ENCODE measurements at regions not wholly inside any gene's neighbourhood (a gene's known extent, or its start where the extent isn't known, plus 50 kb on each side); places are given as distances from the start of the nearest gene placed in this dataset.

DNA sequence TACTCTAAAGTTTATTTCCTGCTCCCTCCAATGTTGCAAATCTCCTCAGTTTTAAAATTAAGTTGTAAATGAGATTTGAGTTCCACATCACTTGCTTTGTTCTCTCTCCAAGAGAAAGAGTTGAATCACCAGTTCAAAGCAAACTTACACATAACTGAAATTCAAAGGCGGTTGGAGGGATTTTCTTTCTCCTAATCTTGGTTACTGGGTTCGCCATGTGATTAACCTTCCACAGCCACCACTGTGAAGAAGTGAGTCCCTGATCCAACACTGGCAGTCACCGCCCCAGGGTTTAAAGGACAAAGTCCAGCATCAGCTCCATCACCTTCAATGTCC, 247.1 kb downstream of the MYCN start:
- no peaks in the 10 kb centered on the region for H3K27me3 ChIP-seq (replicated peaks in 2 of 5; ENCODE audit: control insufficient read depth in 4 of 5, insufficient read depth in 5 of 5, low read length in 4 of 5)
- no peak overlapping the region for H3K4me3 ChIP-seq (ENCODE audit: control insufficient read depth in 1 of 7, extremely low read depth in 1 of 7, insufficient read depth in 4 of 7, low read depth in 2 of 7, low read length in 6 of 7)
- no peaks in the 10 kb centered on the region for H3K9me3 ChIP-seq (ENCODE audit: control extremely low read depth in 1 of 5, control insufficient read depth in 4 of 5, insufficient read depth in 2 of 5, low read depth in 1 of 5, low read length in 4 of 5)
- H3K36me3 ChIP-seq (ENCODE audit: control insufficient read depth in 4 of 4, insufficient read depth in 4 of 4, low read length in 3 of 4) = no peaks in the 10 kb centered on the region
- ChIA-PET CTCF (no interaction called here), POLR2A (no interaction called here)
- no peak for DNase-seq
- H3K4me1 ChIP-seq (ENCODE audit: control extremely low read depth in 1 of 4, control insufficient read depth in 4 of 4, insufficient read depth in 4 of 4, low read length in 3 of 4) = no peaks in the 10 kb centered on the region
- no peak overlapping the region for H3K27ac ChIP-seq (ENCODE audit: insufficient read depth in 1 of 2, low read depth in 1 of 2, low read length in 2 of 2, poor library complexity in 1 of 2, severe bottlenecking in 2 of 2)
- 100% methylated on average over 2 of the region's 3 CpGs for WGBS (ENCODE audit: insufficient coverage)

DNA sequence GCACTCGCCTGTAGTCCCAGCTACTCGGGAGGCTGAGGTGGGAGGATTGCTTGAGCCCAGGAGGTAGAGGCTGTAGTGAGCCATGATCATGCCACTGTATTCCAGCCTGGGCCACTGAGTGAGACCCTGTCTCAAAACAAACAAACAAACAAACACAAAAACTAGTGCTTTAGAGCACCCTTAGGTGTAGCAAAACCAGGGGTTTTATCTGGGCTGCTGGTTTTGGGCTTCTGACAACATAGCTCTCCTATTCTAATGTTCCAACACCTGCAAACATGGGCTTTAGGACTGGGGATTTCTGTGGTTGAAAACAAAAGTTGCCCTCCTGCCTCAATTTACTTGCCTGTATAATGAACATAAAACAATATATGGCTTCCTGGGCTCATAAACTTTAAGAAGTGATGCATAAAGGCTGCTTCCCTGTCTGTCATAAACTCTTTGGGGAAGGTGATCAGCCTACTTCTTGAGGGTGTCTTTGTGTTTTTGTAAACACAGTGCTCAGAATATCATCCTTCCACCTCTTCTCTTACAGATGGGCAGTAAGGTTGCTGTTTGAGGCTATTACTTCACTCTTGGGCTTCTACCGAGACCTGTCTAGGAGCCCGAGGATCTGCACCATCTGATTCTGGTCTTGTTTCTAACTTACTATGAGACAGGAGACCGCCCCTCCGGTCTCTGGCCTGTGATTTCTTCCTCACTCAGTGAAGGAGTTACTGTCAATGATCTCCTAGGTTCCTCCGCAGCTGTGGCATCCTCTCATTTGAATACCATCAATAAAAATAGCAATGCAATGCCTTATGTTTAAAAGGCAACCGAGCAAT, 246.5 kb downstream of the MYCN start:
- 96% methylated on average over 6 of the region's 8 CpGs for WGBS (ENCODE audit: insufficient coverage)
- Histone ChIP-seq H3K4me3 (ENCODE audit: control insufficient read depth in 1 of 7, extremely low read depth in 1 of 7, insufficient read depth in 4 of 7, low read depth in 2 of 7, low read length in 6 of 7) (no peak overlapping the region), H3K27ac (ENCODE audit: insufficient read depth in 1 of 2, low read depth in 1 of 2, low read length in 2 of 2, poor library complexity in 1 of 2, severe bottlenecking in 2 of 2) (no peak overlapping the region), H3K27me3 (replicated peaks in 2 of 5; ENCODE audit: control insufficient read depth in 4 of 5, insufficient read depth in 5 of 5, low read length in 4 of 5) (no peaks in the 10 kb centered on the region), H3K36me3 (ENCODE audit: control insufficient read depth in 4 of 4, insufficient read depth in 4 of 4, low read length in 3 of 4) (no peaks in the 10 kb centered on the region), H3K9me3 (ENCODE audit: control extremely low read depth in 1 of 5, control insufficient read depth in 4 of 5, insufficient read depth in 2 of 5, low read depth in 1 of 5, low read length in 4 of 5) (no peaks in the 10 kb centered on the region), H3K4me1 (ENCODE audit: control extremely low read depth in 1 of 4, control insufficient read depth in 4 of 4, insufficient read depth in 4 of 4, low read length in 3 of 4) (no peaks in the 10 kb centered on the region)
- no peak for DNase-seq
- CTCF ChIA-PET = no interaction called here
- POLR2A ChIA-PET = no interaction called here

DNA sequence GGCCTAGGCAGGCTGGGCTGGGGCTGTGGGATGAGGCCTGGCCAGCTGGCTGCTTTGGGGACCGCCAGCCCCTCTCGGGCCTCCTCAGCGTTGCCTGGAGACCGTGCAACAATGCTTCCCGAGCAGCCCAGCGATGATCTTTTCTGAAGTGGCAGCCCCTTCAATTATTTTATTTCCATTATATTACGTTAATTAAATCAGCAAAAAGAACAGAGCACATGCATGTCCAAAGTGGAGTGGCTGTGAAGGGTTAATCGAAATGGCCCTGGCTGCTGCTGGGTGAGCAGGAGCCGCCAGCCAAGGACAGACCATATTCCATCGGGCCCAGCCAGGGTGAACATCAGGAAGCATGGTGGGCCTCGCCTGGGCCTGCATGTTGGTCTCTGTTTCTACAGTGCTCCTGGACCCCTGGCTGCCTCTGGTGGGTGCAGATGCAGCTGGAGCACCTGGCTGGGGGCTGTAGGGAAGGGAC, 245.5 kb downstream of the MYCN start:
- ChIA-PET POLR2A (no interaction called here), CTCF (no interaction called here)
- H3K36me3 ChIP-seq (ENCODE audit: control insufficient read depth in 4 of 4, insufficient read depth in 4 of 4, low read length in 3 of 4) = no peaks in the 10 kb centered on the region
- no peak for DNase-seq
- no peaks in the 10 kb centered on the region for H3K9me3 ChIP-seq (ENCODE audit: control extremely low read depth in 1 of 5, control insufficient read depth in 4 of 5, insufficient read depth in 2 of 5, low read depth in 1 of 5, low read length in 4 of 5)
- no peak overlapping the region for H3K27ac ChIP-seq (ENCODE audit: insufficient read depth in 1 of 2, low read depth in 1 of 2, low read length in 2 of 2, poor library complexity in 1 of 2, severe bottlenecking in 2 of 2)
- H3K27me3 ChIP-seq (replicated peaks in 2 of 5; ENCODE audit: control insufficient read depth in 4 of 5, insufficient read depth in 5 of 5, low read length in 4 of 5) = no peaks in the 10 kb centered on the region
- no peaks in the 10 kb centered on the region for H3K4me1 ChIP-seq (ENCODE audit: control extremely low read depth in 1 of 4, control insufficient read depth in 4 of 4, insufficient read depth in 4 of 4, low read length in 3 of 4)
- no peak overlapping the region for H3K4me3 ChIP-seq (ENCODE audit: control insufficient read depth in 1 of 7, extremely low read depth in 1 of 7, insufficient read depth in 4 of 7, low read depth in 2 of 7, low read length in 6 of 7)
- WGBS (ENCODE audit: insufficient coverage) = 89% methylated on average over 5 of the region's 11 CpGs

DNA sequence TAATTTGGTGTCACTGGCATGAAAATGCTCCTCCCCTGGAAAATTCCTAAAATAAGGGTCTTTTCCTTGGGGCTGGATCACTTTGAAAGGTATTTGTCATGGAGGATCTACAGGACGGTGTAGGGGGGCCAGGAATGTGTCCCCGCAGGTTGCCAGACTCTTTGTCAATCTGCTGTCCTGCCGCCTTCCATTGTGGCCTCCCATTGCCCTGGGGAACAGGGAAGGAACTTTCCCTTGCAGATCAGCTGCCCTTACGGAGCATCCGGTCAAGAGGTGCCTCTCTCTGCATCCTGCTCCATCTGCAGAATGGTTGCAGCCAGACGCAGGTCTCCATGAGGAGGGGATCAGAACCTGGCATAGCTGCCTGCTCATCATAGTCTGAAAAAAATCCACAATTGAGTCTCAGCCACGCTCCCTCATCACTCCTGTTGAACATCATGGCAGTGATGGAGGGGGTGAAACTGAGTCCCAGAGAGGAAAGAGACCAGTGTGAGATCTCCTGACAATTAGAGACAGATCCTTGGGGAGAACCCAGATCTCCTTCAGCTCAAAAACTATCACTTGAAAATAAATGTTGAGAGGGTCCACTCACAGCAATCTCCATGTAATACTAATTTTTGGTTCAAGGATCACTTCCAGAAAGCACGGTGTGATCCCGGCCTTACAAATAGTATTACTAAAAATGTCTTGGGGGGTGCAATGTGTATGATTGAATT, 244.8 kb downstream of the MYCN start:
- CTCF ChIA-PET = no interaction called here
- 96% methylated on average over 8 of the region's 9 CpGs for WGBS (ENCODE audit: insufficient coverage)

DNA sequence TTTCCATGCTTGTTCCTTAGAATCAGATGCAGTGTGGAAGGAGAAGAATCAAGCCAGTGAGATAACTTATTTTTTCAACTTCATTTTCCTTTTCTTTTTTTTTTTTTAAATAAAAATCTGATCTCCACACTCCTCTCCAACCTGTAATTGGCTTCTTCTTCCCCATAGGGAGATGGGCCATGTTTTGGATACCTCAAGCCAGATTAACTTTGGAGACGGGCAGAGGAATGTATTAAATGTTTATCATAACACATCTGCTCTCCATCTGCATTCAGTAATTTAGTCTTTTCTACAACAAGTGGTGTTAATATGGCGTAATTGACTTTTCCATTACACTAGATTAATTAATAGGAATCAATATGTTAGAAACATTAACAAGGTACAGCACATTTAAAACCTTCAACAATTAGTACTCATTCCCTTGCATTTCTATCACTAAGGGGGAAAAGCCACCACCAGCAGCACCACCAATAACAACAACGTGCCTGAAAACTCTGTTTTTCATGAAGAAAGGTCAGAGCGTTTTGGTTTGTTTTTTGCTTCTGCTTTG, 244.1 kb downstream of the MYCN start:
- H3K9me3 ChIP-seq (ENCODE audit: control extremely low read depth in 1 of 5, control insufficient read depth in 4 of 5, insufficient read depth in 2 of 5, low read depth in 1 of 5, low read length in 4 of 5) = no peaks in the 10 kb centered on the region
- no peak overlapping the region for H3K27ac ChIP-seq (ENCODE audit: insufficient read depth in 1 of 2, low read depth in 1 of 2, low read length in 2 of 2, poor library complexity in 1 of 2, severe bottlenecking in 2 of 2)
- no peaks in the 10 kb centered on the region for H3K27me3 ChIP-seq (replicated peaks in 2 of 5; ENCODE audit: control insufficient read depth in 4 of 5, insufficient read depth in 5 of 5, low read length in 4 of 5)
- WGBS (ENCODE audit: insufficient coverage) = no CpG with 5 or more reads among the region's 4 CpGs
- no peak overlapping the region for H3K4me3 ChIP-seq (ENCODE audit: control insufficient read depth in 1 of 7, extremely low read depth in 1 of 7, insufficient read depth in 4 of 7, low read depth in 2 of 7, low read length in 6 of 7)
- POLR2A ChIA-PET = interaction anchor here (0.6 kb wide), 1 partner anchor 9 kb away, joined by 4 read pairs; no protein-coding TSS in a partner anchor
- no peak for DNase-seq
- no peaks in the 10 kb centered on the region for H3K36me3 ChIP-seq (ENCODE audit: control insufficient read depth in 4 of 4, insufficient read depth in 4 of 4, low read length in 3 of 4)
- CTCF ChIA-PET = no interaction called here
- H3K4me1 ChIP-seq (ENCODE audit: control extremely low read depth in 1 of 4, control insufficient read depth in 4 of 4, insufficient read depth in 4 of 4, low read length in 3 of 4) = no peaks in the 10 kb centered on the region

More for the DNA sequence above, 244.8 kb downstream of the MYCN start:
- Histone ChIP-seq H3K9me3 (ENCODE audit: control extremely low read depth in 1 of 5, control insufficient read depth in 4 of 5, insufficient read depth in 2 of 5, low read depth in 1 of 5, low read length in 4 of 5) (no peaks in the 10 kb centered on the region), H3K4me3 (ENCODE audit: control insufficient read depth in 1 of 7, extremely low read depth in 1 of 7, insufficient read depth in 4 of 7, low read depth in 2 of 7, low read length in 6 of 7) (no peak overlapping the region), H3K27me3 (replicated peaks in 2 of 5; ENCODE audit: control insufficient read depth in 4 of 5, insufficient read depth in 5 of 5, low read length in 4 of 5) (no peaks in the 10 kb centered on the region), H3K27ac (ENCODE audit: insufficient read depth in 1 of 2, low read depth in 1 of 2, low read length in 2 of 2, poor library complexity in 1 of 2, severe bottlenecking in 2 of 2) (no peak overlapping the region), H3K36me3 (ENCODE audit: control insufficient read depth in 4 of 4, insufficient read depth in 4 of 4, low read length in 3 of 4) (no peaks in the 10 kb centered on the region), H3K4me1 (ENCODE audit: control extremely low read depth in 1 of 4, control insufficient read depth in 4 of 4, insufficient read depth in 4 of 4, low read length in 3 of 4) (no peaks in the 10 kb centered on the region)
- DNase-seq = no peak
- POLR2A ChIA-PET = no interaction called here

DNA sequence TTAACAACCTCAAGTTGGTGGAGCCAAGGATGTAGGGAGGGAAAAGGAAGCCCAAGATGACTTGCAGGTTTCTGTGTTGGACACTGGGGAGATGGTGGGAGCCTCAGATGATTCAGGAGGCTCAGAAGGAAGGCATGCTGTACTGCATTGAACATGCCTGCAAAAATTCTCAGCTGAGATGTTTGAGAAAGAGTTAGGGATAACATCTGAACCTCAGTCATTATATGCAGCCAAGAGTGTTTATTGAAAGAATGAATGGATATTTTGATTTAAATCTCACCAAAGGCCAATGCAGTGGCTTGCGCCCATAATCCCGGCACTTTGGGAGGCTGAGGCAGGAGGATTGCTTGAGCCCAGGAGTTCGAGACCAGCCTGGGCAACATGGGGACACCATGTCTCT, 243.0 kb downstream of the MYCN start:
- no peak for DNase-seq
- WGBS (ENCODE audit: insufficient coverage) = 93% methylated on average over 3 of the region's 3 CpGs
- Histone ChIP-seq H3K36me3 (ENCODE audit: control insufficient read depth in 4 of 4, insufficient read depth in 4 of 4, low read length in 3 of 4) (no peaks in the 10 kb centered on the region), H3K4me1 (ENCODE audit: control extremely low read depth in 1 of 4, control insufficient read depth in 4 of 4, insufficient read depth in 4 of 4, low read length in 3 of 4) (no peaks in the 10 kb centered on the region), H3K9me3 (ENCODE audit: control extremely low read depth in 1 of 5, control insufficient read depth in 4 of 5, insufficient read depth in 2 of 5, low read depth in 1 of 5, low read length in 4 of 5) (no peaks in the 10 kb centered on the region), H3K27me3 (replicated peaks in 2 of 5; ENCODE audit: control insufficient read depth in 4 of 5, insufficient read depth in 5 of 5, low read length in 4 of 5) (no peaks in the 10 kb centered on the region), H3K27ac (ENCODE audit: insufficient read depth in 1 of 2, low read depth in 1 of 2, low read length in 2 of 2, poor library complexity in 1 of 2, severe bottlenecking in 2 of 2) (no peak overlapping the region), H3K4me3 (ENCODE audit: control insufficient read depth in 1 of 7, extremely low read depth in 1 of 7, insufficient read depth in 4 of 7, low read depth in 2 of 7, low read length in 6 of 7) (no peak overlapping the region)
- POLR2A ChIA-PET = no interaction called here
- CTCF ChIA-PET = interaction anchor here (0.6 kb wide), 1 partner anchor 428 kb away, joined by 3 read pairs; no protein-coding TSS in a partner anchor

DNA sequence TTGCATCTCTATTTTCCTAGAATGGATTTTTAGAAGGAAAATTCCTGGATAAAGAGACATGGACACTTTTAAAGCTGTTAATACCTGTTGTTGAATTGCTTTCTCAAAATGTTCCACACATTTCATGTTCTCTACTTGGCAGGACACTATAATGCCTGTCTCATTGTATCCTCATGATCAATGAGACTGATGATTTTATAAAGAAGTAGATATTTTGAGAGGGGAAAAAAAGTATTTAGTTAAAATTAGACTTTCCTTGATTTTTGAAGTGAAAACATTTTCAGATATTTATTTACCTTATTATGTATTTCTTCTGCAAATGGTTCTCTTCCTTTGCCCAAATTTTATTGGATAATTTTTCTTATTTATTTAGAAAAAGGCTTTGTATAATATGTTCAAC, 242.5 kb downstream of the MYCN start:
- Histone ChIP-seq H3K36me3 (ENCODE audit: control insufficient read depth in 4 of 4, insufficient read depth in 4 of 4, low read length in 3 of 4) (no peaks in the 10 kb centered on the region), H3K27me3 (replicated peaks in 2 of 5; ENCODE audit: control insufficient read depth in 4 of 5, insufficient read depth in 5 of 5, low read length in 4 of 5) (no peaks in the 10 kb centered on the region), H3K27ac (ENCODE audit: insufficient read depth in 1 of 2, low read depth in 1 of 2, low read length in 2 of 2, poor library complexity in 1 of 2, severe bottlenecking in 2 of 2) (no peak overlapping the region), H3K4me3 (ENCODE audit: control insufficient read depth in 1 of 7, extremely low read depth in 1 of 7, insufficient read depth in 4 of 7, low read depth in 2 of 7, low read length in 6 of 7) (no peak overlapping the region), H3K9me3 (ENCODE audit: control extremely low read depth in 1 of 5, control insufficient read depth in 4 of 5, insufficient read depth in 2 of 5, low read depth in 1 of 5, low read length in 4 of 5) (no peaks in the 10 kb centered on the region), H3K4me1 (ENCODE audit: control extremely low read depth in 1 of 4, control insufficient read depth in 4 of 4, insufficient read depth in 4 of 4, low read length in 3 of 4) (no peaks in the 10 kb centered on the region)
- DNase-seq = no peak
- POLR2A ChIA-PET = no interaction called here
- CTCF ChIA-PET = interaction anchor here (0.6 kb wide), 1 partner anchor 428 kb away, joined by 3 read pairs; no protein-coding TSS in a partner anchor

Measured in common myeloid progenitor, CD34-positive (primary cell).